Trophoblast cell (in vitro differentiated cells and primary cell): ENCODE measurements at regions not wholly inside any gene's neighbourhood (a gene's known extent, or its start where the extent isn't known, plus 50 kb on each side); places are given as distances from the start of the nearest gene placed in this dataset.
A peak's percentile ranks its signal among the peaks of the same experiment; 100 is the strongest.

Experiments used
- DNase-seq, 2 donors: peaks; one replicate each; pipeline ENCODE4 v3.0.0-alpha.2; 2016
- H2AFZ ChIP-seq: 2 replicates; pipeline ENCODE4 v1.6.1; 2013; ENCODE audit warnings: low read length, moderate library complexity, mild to moderate bottlenecking; ENCODE audit not compliant: insufficient read depth, poor library complexity
- H2AK5ac ChIP-seq: 2 replicates; pipeline ENCODE4 v1.6.1; 2013; ENCODE audit warnings: mild to moderate bottlenecking, low read length
- H2BK120ac ChIP-seq: 2 replicates; pipeline ENCODE4 v1.6.1; 2013; ENCODE audit warnings: low read length, mild to moderate bottlenecking, moderate library complexity; ENCODE audit not compliant: insufficient read depth, poor library complexity
- H2BK12ac ChIP-seq: 2 replicates; pipeline ENCODE4 v1.6.1; 2013; ENCODE audit warnings: mild to moderate bottlenecking, low read length, moderate library complexity
- H2BK5ac ChIP-seq: 2 replicates; pipeline ENCODE4 v1.6.1; 2013; ENCODE audit warnings: low read length, low read depth, moderate library complexity, mild to moderate bottlenecking; ENCODE audit not compliant: poor library complexity
- H3K14ac ChIP-seq: 2 replicates; pipeline ENCODE4 v1.6.1; 2013; ENCODE audit warnings: mild to moderate bottlenecking, low read length
- H3K18ac ChIP-seq: 2 replicates; pipeline ENCODE4 v1.6.1; 2013; ENCODE audit warnings: mild to moderate bottlenecking, low read length
- H3K23ac ChIP-seq: 2 replicates; pipeline ENCODE4 v1.6.1; 2013; ENCODE audit warnings: low read length
- H3K27ac ChIP-seq: 2 replicates; pipeline ENCODE4 v1.5.1; 2013; ENCODE audit warnings: low read depth, mild to moderate bottlenecking, inconsistent platforms, low read length, moderate library complexity
- H3K27me3 ChIP-seq: 2 replicates; pipeline ENCODE4 v1.6.1; 2013; ENCODE audit warnings: inconsistent platforms, mild to moderate bottlenecking, low read length, moderate library complexity; ENCODE audit not compliant: insufficient read depth
- H3K36me3 ChIP-seq, 2 experiments: 1 replicate in 1 of 2; 2 replicates in 1 of 2; pipeline ENCODE4 v1.6.1; 2013; ENCODE audit warnings: low read length in 2 of 2, mild to moderate bottlenecking in 2 of 2, moderate library complexity in 1 of 2; ENCODE audit not compliant: insufficient read depth in 2 of 2, control insufficient read depth in 1 of 2
- H3K4ac ChIP-seq: 2 replicates; pipeline ENCODE4 v1.6.1; 2013; ENCODE audit warnings: low read depth, mild to moderate bottlenecking, low read length, moderate library complexity
- H3K4me1 ChIP-seq, 2 experiments: 1 replicate in 1 of 2; 2 replicates in 1 of 2; pipeline ENCODE4 v1.6.1; 2013; ENCODE audit warnings: low read length in 2 of 2, mild to moderate bottlenecking in 2 of 2, moderate library complexity in 1 of 2; ENCODE audit not compliant: insufficient read depth in 2 of 2, control insufficient read depth in 1 of 2
- H3K4me2 ChIP-seq: 2 replicates; pipeline ENCODE4 v1.6.1; 2013; ENCODE audit warnings: inconsistent platforms, mild to moderate bottlenecking, low read length, moderate library complexity
- H3K4me3 ChIP-seq: 2 replicates; pipeline ENCODE4 v1.5.1; 2013; ENCODE audit warnings: mild to moderate bottlenecking, low read depth, low read length, inconsistent platforms
- H3K79me1 ChIP-seq: one replicate; pipeline ENCODE4 v1.6.1; 2013; ENCODE audit warnings: low read length
- H3K79me2 ChIP-seq: 2 replicates; pipeline ENCODE4 v1.6.1; 2013; ENCODE audit warnings: low read length, mild to moderate bottlenecking; ENCODE audit not compliant: control insufficient read depth, insufficient read depth, poor library complexity
- H3K9ac ChIP-seq: 2 replicates; pipeline ENCODE4 v1.6.1; 2013; ENCODE audit warnings: mild to moderate bottlenecking, low read length
- H3K9me3 ChIP-seq: 2 replicates; pipeline ENCODE4 v1.6.1; 2013; ENCODE audit warnings: low read depth, mild to moderate bottlenecking, control low read depth, inconsistent platforms, low read length; ENCODE audit not compliant: insufficient read depth
- H4K12ac ChIP-seq: 2 replicates; pipeline ENCODE4 v1.6.1; 2013; ENCODE audit warnings: low read depth, mild to moderate bottlenecking, low read length, moderate library complexity
- H4K8ac ChIP-seq: 2 replicates; pipeline ENCODE4 v1.6.1; 2013; ENCODE audit warnings: low read depth, mild to moderate bottlenecking, low read length, moderate library complexity
- H4K91ac ChIP-seq: one replicate; pipeline ENCODE4 v1.6.1; 2013; ENCODE audit warnings: low read depth, mild to moderate bottlenecking, low read length, moderate library complexity
- WGBS: extraction: QIAGEN DNeasy Blood & Tissue Kit; methylation state at CpG from one replicate; pipeline ENCODE4 v1.1.7; 2013; ENCODE audit warnings: missing lambda C conversion rate; ENCODE audit not compliant: insufficient read length, insufficient coverage; ENCODE audit errors: extremely low coverage; 5-methylcytosine and 5-hydroxymethylcytosine counted together

- Histone ChIP-seq H4K12ac (no peak overlapping the region), H3K23ac (no peak overlapping the region), H3K79me1 (no peaks in the 10 kb centered on the region), H3K9me3 (peaks cover 3% of the 10 kb centered on the region), H2BK12ac (no peak overlapping the region), H3K18ac (no peak overlapping the region), H3K27me3 (no peaks in the 10 kb centered on the region), H2BK120ac (no peak overlapping the region), H4K91ac (no peak overlapping the region), H3K4ac (no peak overlapping the region), H3K79me2 (no peaks in the 10 kb centered on the region), H3K4me3 (no peak overlapping the region), H3K14ac (no peak overlapping the region), H2BK5ac (no peak overlapping the region), H3K9ac (peak overlapping the region; percentile 60), H3K27ac (no peak overlapping the region), H4K8ac (no peak overlapping the region), H2AK5ac (no peak overlapping the region), H3K36me3 (no peaks in the 10 kb centered on the region), H3K4me2 (no peak overlapping the region), H2AFZ (no peak overlapping the region), H3K4me1 (no peaks in the 10 kb centered on the region)
- no peak for DNase-seq
- WGBS = no CpG with 5 or more reads among the region's 5 CpGs
These were observed 268.6 kb downstream of the FOXA2 start for GRCh38 chr20:22315771-22316170.

GRCh38 chr20:22315073-22315472, 269.3 kb downstream of the FOXA2 start:
- H2AFZ ChIP-seq = no peak overlapping the region
- no CpG with 5 or more reads among the region's 2 CpGs for WGBS

GRCh38 chr20:22312744-22313346, 271.5 kb downstream of the FOXA2 start:
- H2BK12ac ChIP-seq = no peak overlapping the region
- H2AFZ ChIP-seq = no peak overlapping the region
- no peaks in the 10 kb centered on the region for H3K79me2 ChIP-seq
- H3K79me1 ChIP-seq = no peaks in the 10 kb centered on the region
- no peaks in the 10 kb centered on the region for H3K27me3 ChIP-seq
- H2BK5ac ChIP-seq = no peak overlapping the region
- no peak overlapping the region for H3K9ac ChIP-seq
- H4K12ac ChIP-seq = no peak overlapping the region
- no peak overlapping the region for H3K14ac ChIP-seq
- no peak overlapping the region for H3K23ac ChIP-seq
- no peak overlapping the region for H3K4ac ChIP-seq
- DNase-seq = peak; percentile 15 to 72
- H3K9me3 ChIP-seq = peaks cover 3% of the 10 kb centered on the region
- H3K4me3 ChIP-seq = no peak overlapping the region
- no peaks in the 10 kb centered on the region for H3K4me1 ChIP-seq
- H2BK120ac ChIP-seq = no peak overlapping the region
- H4K91ac ChIP-seq = no peak overlapping the region
- no peak overlapping the region for H4K8ac ChIP-seq
- H3K27ac ChIP-seq = no peak overlapping the region
- no peak overlapping the region for H3K18ac ChIP-seq
- H3K4me2 ChIP-seq = no peak overlapping the region
- WGBS = no CpG with 5 or more reads among the region's 6 CpGs
- no peaks in the 10 kb centered on the region for H3K36me3 ChIP-seq
- no peak overlapping the region for H2AK5ac ChIP-seq

More at GRCh38 chr20:22315073-22315472, 269.3 kb downstream of the FOXA2 start:
- Histone ChIP-seq H3K18ac (no peak overlapping the region), H3K9me3 (peaks cover 3% of the 10 kb centered on the region), H3K4ac (no peak overlapping the region), H3K9ac (no peak overlapping the region), H4K12ac (no peak overlapping the region), H2BK12ac (no peak overlapping the region), H4K8ac (no peak overlapping the region), H4K91ac (no peak overlapping the region), H3K14ac (no peak overlapping the region), H2BK5ac (no peak overlapping the region), H3K36me3 (no peaks in the 10 kb centered on the region), H3K27ac (no peak overlapping the region), H3K4me3 (no peak overlapping the region), H2BK120ac (no peak overlapping the region), H3K27me3 (no peaks in the 10 kb centered on the region), H2AK5ac (no peak overlapping the region), H3K79me1 (no peaks in the 10 kb centered on the region), H3K79me2 (no peaks in the 10 kb centered on the region), H3K23ac (no peak overlapping the region), H3K4me1 (no peaks in the 10 kb centered on the region), H3K4me2 (no peak overlapping the region)
- DNase-seq = no peak

GRCh38 chr20:22308934-22309333, 275.4 kb downstream of the FOXA2 start:
- H4K8ac ChIP-seq = no peak overlapping the region
- H3K4me3 ChIP-seq = no peak overlapping the region
- peaks cover 0 to 4% of the 10 kb centered on the region in 2 experiments for H3K4me1 ChIP-seq
- H3K79me1 ChIP-seq = no peaks in the 10 kb centered on the region
- H3K14ac ChIP-seq = no peak overlapping the region
- no peaks in the 10 kb centered on the region for H3K9me3 ChIP-seq
- H3K27me3 ChIP-seq = no peaks in the 10 kb centered on the region
- no peak overlapping the region for H2AFZ ChIP-seq
- H3K23ac ChIP-seq = no peak overlapping the region
- no peak for DNase-seq
- H2BK5ac ChIP-seq = no peak overlapping the region
- H2AK5ac ChIP-seq = no peak overlapping the region
- no peak overlapping the region for H3K9ac ChIP-seq
- H3K27ac ChIP-seq = no peak overlapping the region
- no peaks in the 10 kb centered on the region for H3K36me3 ChIP-seq
- no peaks in the 10 kb centered on the region for H3K79me2 ChIP-seq
- no peak overlapping the region for H4K12ac ChIP-seq
- H2BK12ac ChIP-seq = no peak overlapping the region
- no peak overlapping the region for H2BK120ac ChIP-seq
- H3K18ac ChIP-seq = no peak overlapping the region
- H4K91ac ChIP-seq = no peak overlapping the region
- no peak overlapping the region for H3K4ac ChIP-seq
- H3K4me2 ChIP-seq = no peak overlapping the region
- WGBS = no CpG with 5 or more reads among the region's 1 CpG
